ENCODE measurements at regions not wholly inside any gene's neighbourhood (a gene's known extent, or its start where the extent isn't known, plus 50 kb on each side); places are given as distances from the start of the nearest gene placed in this dataset.

- TF ChIP-seq POLR2A (IDR thresholded peaks at IDR 0.05) (no peak), CTCF (IDR thresholded peaks at IDR 0.05) (no peak)
- DNase-seq, result no peak
- Histone ChIP-seq H3K9me3 (no peaks in the 10 kb centered on the region), H3K36me3 (no peaks in the 10 kb centered on the region), H3K4me3 (no peak overlapping the region), H3K27me3 (no peaks in the 10 kb centered on the region), H3K4me1 (no peaks in the 10 kb centered on the region), H3K27ac (no peak overlapping the region)
- intact Hi-C loops (cut with DNase I; ENCODE audit: low total_unique reads), result no loop called here
These were observed 65.6 kb upstream of the C1orf174 start for GRCh38 chr1:3965693-3966092.

- Histone ChIP-seq H3K9me3 (no peaks in the 10 kb centered on the region), H3K27me3 (no peaks in the 10 kb centered on the region), H3K4me1 (no peaks in the 10 kb centered on the region), H3K4me3 (no peak overlapping the region), H3K27ac (no peak overlapping the region), H3K36me3 (no peaks in the 10 kb centered on the region)
- TF ChIP-seq POLR2A (IDR thresholded peaks at IDR 0.05), result no peak
- TF ChIP-seq CTCF (IDR thresholded peaks at IDR 0.05), result no peak
- no peak for DNase-seq
- intact Hi-C loops (cut with DNase I; ENCODE audit: low total_unique reads), result no loop called here
These were observed 68.8 kb upstream of the C1orf174 start for GRCh38 chr1:3968851-3969250.

GRCh38 chr1:3971981-3972380 is 71.9 kb upstream of the C1orf174 start:
- intact Hi-C loops (cut with DNase I; ENCODE audit: low total_unique reads), result no loop called here
- no peak for TF ChIP-seq POLR2A (IDR thresholded peaks at IDR 0.05)
- TF ChIP-seq CTCF (IDR thresholded peaks at IDR 0.05), result no peak
- Histone ChIP-seq H3K4me1 (no peaks in the 10 kb centered on the region), H3K27ac (no peak overlapping the region), H3K27me3 (no peaks in the 10 kb centered on the region), H3K36me3 (no peaks in the 10 kb centered on the region), H3K9me3 (no peaks in the 10 kb centered on the region), H3K4me3 (no peak overlapping the region)
- DNase-seq, result no peak

- no peaks in the 10 kb centered on the region for H3K27me3 ChIP-seq
- H3K27ac ChIP-seq, result no peak overlapping the region
- intact Hi-C loops (cut with DNase I; ENCODE audit: low total_unique reads), result no loop called here
- H3K4me3 ChIP-seq, result no peak overlapping the region
- H3K36me3 ChIP-seq, result no peaks in the 10 kb centered on the region
- H3K4me1 ChIP-seq, result no peaks in the 10 kb centered on the region
- no peaks in the 10 kb centered on the region for H3K9me3 ChIP-seq
- no peak for TF ChIP-seq POLR2A (IDR thresholded peaks at IDR 0.05)
- no peak for DNase-seq
These were observed 76.0 kb upstream of the C1orf174 start for GRCh38 chr1:3975903-3976630.

- Histone ChIP-seq H3K4me3 (no peak overlapping the region), H3K27me3 (no peaks in the 10 kb centered on the region), H3K36me3 (no peaks in the 10 kb centered on the region), H3K27ac (no peak overlapping the region), H3K9me3 (no peaks in the 10 kb centered on the region), H3K4me1 (no peaks in the 10 kb centered on the region)
- TF ChIP-seq POLR2A (IDR thresholded peaks at IDR 0.05), result no peak
- TF ChIP-seq CTCF (IDR thresholded peaks at IDR 0.05), result no peak
- intact Hi-C loops (cut with DNase I; ENCODE audit: low total_unique reads), result no loop called here
- no peak for DNase-seq
These were observed 76.7 kb upstream of the C1orf174 start for GRCh38 chr1:3976821-3977220.
